ENCODE measurements at regions not wholly inside any gene's neighbourhood (a gene's known extent, or its start where the extent isn't known, plus 50 kb on each side); places are given as distances from the start of the nearest gene placed in this dataset.

DNA sequence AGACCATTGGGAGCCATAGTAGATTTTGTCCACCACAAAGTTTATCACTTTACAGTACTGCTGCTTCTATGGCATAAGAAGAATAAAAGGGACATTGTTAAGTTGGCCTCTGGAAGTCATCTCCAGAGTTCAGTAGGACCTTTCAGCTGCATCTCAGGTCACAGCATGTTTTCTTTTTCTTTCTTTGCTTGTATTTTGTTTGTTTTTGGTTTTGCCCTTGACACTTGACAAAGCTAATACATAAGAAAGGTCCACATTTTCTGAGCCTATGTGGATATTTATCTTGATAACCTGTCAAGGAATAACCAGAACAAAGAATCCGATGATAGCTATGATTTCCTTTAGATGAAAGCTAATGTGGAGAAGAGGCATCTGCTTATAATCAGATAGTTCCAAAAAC lies 101.6 kb upstream of the XIRP2 start:
- no peaks in the 10 kb centered on the region for H3K27me3 ChIP-seq (ENCODE audit: insufficient read depth)
- Mint-ChIP-seq H3K36me3 (ENCODE audit: low read depth) (no peaks in the 10 kb centered on the region), H3K4me3 (no peak overlapping the region), H3K27ac (no peak overlapping the region), H3K9me3 (no peaks in the 10 kb centered on the region), H3K27me3 (ENCODE audit: insufficient read depth, low read depth, poor library complexity) (no peaks in the 10 kb centered on the region), H3K4me1 (peaks cover 25% of the 10 kb centered on the region)
- DNase-seq (ENCODE audit: low spot score): no peak
- H3K79me2 ChIP-seq (replicated peaks; ENCODE audit: insufficient read depth): no peaks in the 10 kb centered on the region
- no peaks in the 10 kb centered on the region; the same call in 1 of the 2 replicates for H3K9me2 ChIP-seq (ENCODE audit: insufficient read depth)
- H3K4me3 ChIP-seq: no peak overlapping the region
- H3K4me1 ChIP-seq (ENCODE audit: insufficient read depth): peaks cover 13% of the 10 kb centered on the region
- no peaks in the 10 kb centered on the region for H3K36me3 ChIP-seq (ENCODE audit: insufficient read depth)
- no peak overlapping the region for H3K27ac ChIP-seq (ENCODE audit: low read depth)
- no peaks in the 10 kb centered on the region for H4K20me1 ChIP-seq (replicated peaks; ENCODE audit: insufficient read depth)
- no peak overlapping the region for H3K4me2 ChIP-seq
- no peak overlapping the region for H2AFZ ChIP-seq
- TF ChIP-seq ZNF114 (CRISPR knock-in tag; IDR thresholded peaks at IDR 0.05) (no peak), EZH2phosphoT487 (IDR thresholded peaks at IDR 0.05; ENCODE audit: unreplicated experiment) (no peak), POLR2AphosphoS5 (IDR thresholded peaks at IDR 0.05; ENCODE audit: low read depth) (no peak), ZNF331 (CRISPR knock-in tag; IDR thresholded peaks at IDR 0.05; ENCODE audit: low read depth) (no peak), CREB1 (CRISPR knock-in tag; IDR thresholded peaks at IDR 0.05; ENCODE audit: low read depth) (no peak), JUNB (IDR thresholded peaks at IDR 0.05; ENCODE audit: unreplicated experiment) (no peak), STAT1 (IDR thresholded peaks at IDR 0.05; ENCODE audit: unreplicated experiment) (no peak), EZH2 (IDR thresholded peaks at IDR 0.05; ENCODE audit: low read depth, unreplicated experiment) (no peak), NANOG (IDR thresholded peaks at IDR 0.05; ENCODE audit: borderline replicate concordance) (no peak)
- TF ChIP-seq, protein P1, sequence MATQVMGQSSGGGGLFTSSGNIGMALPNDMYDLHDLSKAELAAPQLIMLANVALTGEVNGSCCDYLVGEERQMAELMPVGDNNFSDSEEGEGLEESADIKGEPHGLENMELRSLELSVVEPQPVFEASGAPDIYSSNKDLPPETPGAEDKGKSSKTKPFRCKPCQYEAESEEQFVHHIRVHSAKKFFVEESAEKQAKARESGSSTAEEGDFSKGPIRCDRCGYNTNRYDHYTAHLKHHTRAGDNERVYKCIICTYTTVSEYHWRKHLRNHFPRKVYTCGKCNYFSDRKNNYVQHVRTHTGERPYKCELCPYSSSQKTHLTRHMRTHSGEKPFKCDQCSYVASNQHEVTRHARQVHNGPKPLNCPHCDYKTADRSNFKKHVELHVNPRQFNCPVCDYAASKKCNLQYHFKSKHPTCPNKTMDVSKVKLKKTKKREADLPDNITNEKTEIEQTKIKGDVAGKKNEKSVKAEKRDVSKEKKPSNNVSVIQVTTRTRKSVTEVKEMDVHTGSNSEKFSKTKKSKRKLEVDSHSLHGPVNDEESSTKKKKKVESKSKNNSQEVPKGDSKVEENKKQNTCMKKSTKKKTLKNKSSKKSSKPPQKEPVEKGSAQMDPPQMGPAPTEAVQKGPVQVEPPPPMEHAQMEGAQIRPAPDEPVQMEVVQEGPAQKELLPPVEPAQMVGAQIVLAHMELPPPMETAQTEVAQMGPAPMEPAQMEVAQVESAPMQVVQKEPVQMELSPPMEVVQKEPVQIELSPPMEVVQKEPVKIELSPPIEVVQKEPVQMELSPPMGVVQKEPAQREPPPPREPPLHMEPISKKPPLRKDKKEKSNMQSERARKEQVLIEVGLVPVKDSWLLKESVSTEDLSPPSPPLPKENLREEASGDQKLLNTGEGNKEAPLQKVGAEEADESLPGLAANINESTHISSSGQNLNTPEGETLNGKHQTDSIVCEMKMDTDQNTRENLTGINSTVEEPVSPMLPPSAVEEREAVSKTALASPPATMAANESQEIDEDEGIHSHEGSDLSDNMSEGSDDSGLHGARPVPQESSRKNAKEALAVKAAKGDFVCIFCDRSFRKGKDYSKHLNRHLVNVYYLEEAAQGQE (IDR thresholded peaks at IDR 0.05; ENCODE audit: unreplicated experiment): no peak
- TF ChIP-seq, protein P2, sequence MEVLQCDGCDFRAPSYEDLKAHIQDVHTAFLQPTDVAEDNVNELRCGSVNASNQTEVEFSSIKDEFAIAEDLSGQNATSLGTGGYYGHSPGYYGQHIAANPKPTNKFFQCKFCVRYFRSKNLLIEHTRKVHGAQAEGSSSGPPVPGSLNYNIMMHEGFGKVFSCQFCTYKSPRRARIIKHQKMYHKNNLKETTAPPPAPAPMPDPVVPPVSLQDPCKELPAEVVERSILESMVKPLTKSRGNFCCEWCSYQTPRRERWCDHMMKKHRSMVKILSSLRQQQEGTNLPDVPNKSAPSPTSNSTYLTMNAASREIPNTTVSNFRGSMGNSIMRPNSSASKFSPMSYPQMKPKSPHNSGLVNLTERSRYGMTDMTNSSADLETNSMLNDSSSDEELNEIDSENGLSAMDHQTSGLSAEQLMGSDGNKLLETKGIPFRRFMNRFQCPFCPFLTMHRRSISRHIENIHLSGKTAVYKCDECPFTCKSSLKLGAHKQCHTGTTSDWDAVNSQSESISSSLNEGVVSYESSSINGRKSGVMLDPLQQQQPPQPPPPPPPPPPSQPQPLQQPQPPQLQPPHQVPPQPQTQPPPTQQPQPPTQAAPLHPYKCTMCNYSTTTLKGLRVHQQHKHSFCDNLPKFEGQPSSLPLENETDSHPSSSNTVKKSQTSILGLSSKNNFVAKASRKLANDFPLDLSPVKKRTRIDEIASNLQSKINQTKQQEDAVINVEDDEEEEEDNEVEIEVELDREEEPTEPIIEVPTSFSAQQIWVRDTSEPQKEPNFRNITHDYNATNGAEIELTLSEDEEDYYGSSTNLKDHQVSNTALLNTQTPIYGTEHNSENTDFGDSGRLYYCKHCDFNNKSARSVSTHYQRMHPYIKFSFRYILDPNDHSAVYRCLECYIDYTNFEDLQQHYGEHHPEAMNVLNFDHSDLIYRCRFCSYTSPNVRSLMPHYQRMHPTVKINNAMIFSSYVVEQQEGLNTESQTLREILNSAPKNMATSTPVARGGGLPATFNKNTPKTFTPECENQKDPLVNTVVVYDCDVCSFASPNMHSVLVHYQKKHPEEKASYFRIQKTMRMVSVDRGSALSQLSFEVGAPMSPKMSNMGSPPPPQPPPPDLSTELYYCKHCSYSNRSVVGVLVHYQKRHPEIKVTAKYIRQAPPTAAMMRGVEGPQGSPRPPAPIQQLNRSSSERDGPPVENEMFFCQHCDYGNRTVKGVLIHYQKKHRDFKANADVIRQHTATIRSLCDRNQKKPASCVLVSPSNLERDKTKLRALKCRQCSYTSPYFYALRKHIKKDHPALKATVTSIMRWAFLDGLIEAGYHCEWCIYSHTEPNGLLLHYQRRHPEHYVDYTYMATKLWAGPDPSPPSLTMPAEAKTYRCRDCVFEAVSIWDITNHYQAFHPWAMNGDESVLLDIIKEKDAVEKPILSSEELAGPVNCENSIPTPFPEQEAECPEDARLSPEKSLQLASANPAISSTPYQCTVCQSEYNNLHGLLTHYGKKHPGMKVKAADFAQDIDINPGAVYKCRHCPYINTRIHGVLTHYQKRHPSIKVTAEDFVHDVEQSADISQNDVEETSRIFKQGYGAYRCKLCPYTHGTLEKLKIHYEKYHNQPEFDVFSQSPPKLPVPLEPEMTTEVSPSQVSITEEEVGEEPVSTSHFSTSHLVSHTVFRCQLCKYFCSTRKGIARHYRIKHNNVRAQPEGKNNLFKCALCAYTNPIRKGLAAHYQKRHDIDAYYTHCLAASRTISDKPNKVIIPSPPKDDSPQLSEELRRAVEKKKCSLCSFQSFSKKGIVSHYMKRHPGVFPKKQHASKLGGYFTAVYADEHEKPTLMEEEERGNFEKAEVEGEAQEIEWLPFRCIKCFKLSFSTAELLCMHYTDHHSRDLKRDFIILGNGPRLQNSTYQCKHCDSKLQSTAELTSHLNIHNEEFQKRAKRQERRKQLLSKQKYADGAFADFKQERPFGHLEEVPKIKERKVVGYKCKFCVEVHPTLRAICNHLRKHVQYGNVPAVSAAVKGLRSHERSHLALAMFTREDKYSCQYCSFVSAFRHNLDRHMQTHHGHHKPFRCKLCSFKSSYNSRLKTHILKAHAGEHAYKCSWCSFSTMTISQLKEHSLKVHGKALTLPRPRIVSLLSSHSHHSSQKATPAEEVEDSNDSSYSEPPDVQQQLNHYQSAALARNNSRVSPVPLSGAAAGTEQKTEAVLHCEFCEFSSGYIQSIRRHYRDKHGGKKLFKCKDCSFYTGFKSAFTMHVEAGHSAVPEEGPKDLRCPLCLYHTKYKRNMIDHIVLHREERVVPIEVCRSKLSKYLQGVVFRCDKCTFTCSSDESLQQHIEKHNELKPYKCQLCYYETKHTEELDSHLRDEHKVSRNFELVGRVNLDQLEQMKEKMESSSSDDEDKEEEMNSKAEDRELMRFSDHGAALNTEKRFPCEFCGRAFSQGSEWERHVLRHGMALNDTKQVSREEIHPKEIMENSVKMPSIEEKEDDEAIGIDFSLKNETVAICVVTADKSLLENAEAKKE (CRISPR knock-in tag; IDR thresholded peaks at IDR 0.05): no peak
- TF ChIP-seq, protein P3, sequence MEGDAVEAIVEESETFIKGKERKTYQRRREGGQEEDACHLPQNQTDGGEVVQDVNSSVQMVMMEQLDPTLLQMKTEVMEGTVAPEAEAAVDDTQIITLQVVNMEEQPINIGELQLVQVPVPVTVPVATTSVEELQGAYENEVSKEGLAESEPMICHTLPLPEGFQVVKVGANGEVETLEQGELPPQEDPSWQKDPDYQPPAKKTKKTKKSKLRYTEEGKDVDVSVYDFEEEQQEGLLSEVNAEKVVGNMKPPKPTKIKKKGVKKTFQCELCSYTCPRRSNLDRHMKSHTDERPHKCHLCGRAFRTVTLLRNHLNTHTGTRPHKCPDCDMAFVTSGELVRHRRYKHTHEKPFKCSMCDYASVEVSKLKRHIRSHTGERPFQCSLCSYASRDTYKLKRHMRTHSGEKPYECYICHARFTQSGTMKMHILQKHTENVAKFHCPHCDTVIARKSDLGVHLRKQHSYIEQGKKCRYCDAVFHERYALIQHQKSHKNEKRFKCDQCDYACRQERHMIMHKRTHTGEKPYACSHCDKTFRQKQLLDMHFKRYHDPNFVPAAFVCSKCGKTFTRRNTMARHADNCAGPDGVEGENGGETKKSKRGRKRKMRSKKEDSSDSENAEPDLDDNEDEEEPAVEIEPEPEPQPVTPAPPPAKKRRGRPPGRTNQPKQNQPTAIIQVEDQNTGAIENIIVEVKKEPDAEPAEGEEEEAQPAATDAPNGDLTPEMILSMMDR (conservative IDR thresholded peaks at IDR 0.05; ENCODE audit: low read depth in 2 of 2): no peak
- TF ChIP-seq, protein P4, sequence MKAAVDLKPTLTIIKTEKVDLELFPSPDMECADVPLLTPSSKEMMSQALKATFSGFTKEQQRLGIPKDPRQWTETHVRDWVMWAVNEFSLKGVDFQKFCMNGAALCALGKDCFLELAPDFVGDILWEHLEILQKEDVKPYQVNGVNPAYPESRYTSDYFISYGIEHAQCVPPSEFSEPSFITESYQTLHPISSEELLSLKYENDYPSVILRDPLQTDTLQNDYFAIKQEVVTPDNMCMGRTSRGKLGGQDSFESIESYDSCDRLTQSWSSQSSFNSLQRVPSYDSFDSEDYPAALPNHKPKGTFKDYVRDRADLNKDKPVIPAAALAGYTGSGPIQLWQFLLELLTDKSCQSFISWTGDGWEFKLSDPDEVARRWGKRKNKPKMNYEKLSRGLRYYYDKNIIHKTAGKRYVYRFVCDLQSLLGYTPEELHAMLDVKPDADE (IDR thresholded peaks at IDR 0.05): no peak
- ATAC-seq: no peak
- no peaks in the 10 kb centered on the region for H3F3A ChIP-seq (replicated peaks; ENCODE audit: low read depth)

Measured in GM23338 (cell line).